HepG2 (cell line): ENCODE measurements at regions not wholly inside any gene's neighbourhood (a gene's known extent, or its start where the extent isn't known, plus 50 kb on each side); places are given as distances from the start of the nearest gene placed in this dataset.

Experiments
- BHLHE40 ChIP-seq: IDR thresholded peaks from 2 replicates; pipeline ENCODE4 v1.6.1; 2011; ENCODE audit warnings: low read length, improper control_type of control experiment
- GATAD2A ChIP-seq: IDR thresholded peaks from 2 replicates; pipeline ENCODE4 v1.6.1; 2016
- HMGXB4 ChIP-seq, 2 experiments: sonication (generic) in 1 of 2; formaldehyde crosslinking in 1 of 2; IDR thresholded peaks; 2 replicates each; pipeline versions ENCODE4 v1.4.0 to v1.6.1; 2018 to 2020; ENCODE audit warnings: missing genetic modification reagents in 2 of 2, borderline replicate concordance in 1 of 2, low read depth in 1 of 2, mild to moderate bottlenecking in 1 of 2, missing biosample characterization in 1 of 2
- MXD4 ChIP-seq: IDR thresholded peaks from 2 replicates; pipeline ENCODE4 v1.6.1; 2016; ENCODE audit warnings: mild to moderate bottlenecking, missing biosample characterization, missing genetic modification reagents
- MYC ChIP-seq: sonication (generic); formaldehyde crosslinking; IDR thresholded peaks from 2 replicates; pipeline ENCODE4 v1.9.0; 2021; ENCODE audit warnings: missing genetic modification reagents, borderline replicate concordance
- NONO ChIP-seq, 2 experiments: fragments of 450-650 bp in 1 of 2; sonication (generic) in 1 of 2; formaldehyde crosslinking in 1 of 2; IDR thresholded peaks in 1 of 2; conservative IDR thresholded peaks in 1 of 2; 2 replicates each; pipeline versions ENCODE4 v1.6.1 to v1.8.0; 2017 to 2022; ENCODE audit warnings: mild to moderate bottlenecking in 1 of 2, missing genetic modification reagents in 1 of 2, moderate library complexity in 1 of 2
- TFDP1 ChIP-seq: IDR thresholded peaks from 2 replicates; pipeline ENCODE4 v1.6.1; 2016; ENCODE audit warnings: missing compliant biosample characterization, missing genetic modification reagents, borderline replicate concordance
- USF2 ChIP-seq, 2 experiments: sonication (generic) in 1 of 2; formaldehyde crosslinking in 1 of 2; IDR thresholded peaks; 2 replicates each; pipeline versions ENCODE4 v1.5.1 to v1.6.1; 2011 to 2020; ENCODE audit warnings: borderline replicate concordance in 1 of 2, low read depth in 1 of 2, low read length in 1 of 2, mild to moderate bottlenecking in 1 of 2, missing genetic modification reagents in 1 of 2, moderate library complexity in 1 of 2
- XRCC5 ChIP-seq: fragments of 200-400 bp; formaldehyde crosslinking; optimal IDR thresholded peaks from 2 replicates; pipeline ENCODE3; 2017; ENCODE audit warnings: mild to moderate bottlenecking, low read length
- ZBTB49 ChIP-seq: sonication (generic); formaldehyde crosslinking; IDR thresholded peaks from 2 replicates; pipeline ENCODE4 v1.4.0; 2020; ENCODE audit warnings: missing genetic modification reagents, borderline replicate concordance
- ZFX ChIP-seq: sonication (generic); formaldehyde crosslinking; IDR thresholded peaks from 2 replicates; pipeline ENCODE4 v1.4.0; 2020; ENCODE audit warnings: mild to moderate bottlenecking, low read depth, missing genetic modification reagents, moderate library complexity
- ZMYM4 ChIP-seq: sonication (generic); formaldehyde crosslinking; IDR thresholded peaks from 2 replicates; pipeline ENCODE4 v1.8.1; 2023; ENCODE audit warnings: mild to moderate bottlenecking, missing genetic modification reagents
- ZZZ3 ChIP-seq: sonication (generic); formaldehyde crosslinking; IDR thresholded peaks from 2 replicates; pipeline ENCODE4 v1.4.0; 2020; ENCODE audit warnings: missing genetic modification reagents, mild to moderate bottlenecking, borderline replicate concordance
- TF ChIP-seq, protein P1 (sequence below): sonication (generic); formaldehyde crosslinking; IDR thresholded peaks from 2 replicates; pipeline ENCODE4 v1.4.0; 2020; ENCODE audit warnings: missing genetic modification reagents
- TF ChIP-seq, protein P2 (sequence below): sonication (generic); formaldehyde crosslinking; IDR thresholded peaks from 2 replicates; pipeline ENCODE4 v1.8.1; 2023; ENCODE audit warnings: mild to moderate bottlenecking, missing genetic modification reagents

DNA sequence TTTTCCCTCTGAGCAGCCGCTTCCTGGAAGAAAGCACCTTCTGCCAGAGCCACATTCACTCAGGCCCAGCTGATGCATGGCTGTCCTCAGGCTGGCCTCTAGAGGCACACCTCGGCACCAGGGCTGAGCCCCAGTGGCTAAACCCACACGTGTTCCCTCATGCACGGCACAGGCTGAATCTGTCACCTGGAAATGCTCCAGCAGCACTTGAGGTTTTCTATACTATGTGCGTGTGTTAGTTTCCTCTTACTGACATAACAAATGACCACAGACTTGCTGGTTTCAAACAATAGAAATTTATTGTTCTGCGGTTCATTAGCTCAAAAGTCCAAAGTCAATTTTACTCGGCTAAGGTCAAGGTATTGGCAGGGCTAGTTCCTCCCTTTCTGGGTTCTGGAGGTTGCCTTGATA lies 141.4 kb downstream of the LRRC70 start (continued):
- TF ChIP-seq ZMYM4 (CRISPR knock-in tag) (0 out of 2 replicates have a peak, but pooled peaks have one; percentile 52), MYC (CRISPR knock-in tag) (peak; percentile 74; the same call in 1 of the 2 replicates), ZZZ3 (CRISPR knock-in tag) (no peak), NONO (IDR thresholded peaks at IDR 0.05) (no peak), NONO (CRISPR knock-in tag; conservative IDR thresholded peaks at IDR 0.05) (no peak), BHLHE40 (peak; percentile 50; the same call in 1 of the 2 replicates), GATAD2A (CRISPR knock-in tag) (0 out of 2 replicates have a peak, but pooled peaks have one; percentile 18), MXD4 (peak; percentile 37; the same call in 1 of the 2 replicates), HMGXB4 (CRISPR knock-in tag; IDR thresholded peaks at IDR 0.05; ENCODE audit: borderline replicate concordance in 1 of 2, low read depth in 1 of 2) (peak in 1 of 2 experiments; percentile 60; a peak in 1 of 4 replicates), USF2 (IDR thresholded peaks at IDR 0.05; ENCODE audit: low read depth, low read length) (peak; percentile 38; the same call in 1 of the 2 replicates), USF2 (CRISPR knock-in tag; IDR thresholded peaks at IDR 0.05; ENCODE audit: borderline replicate concordance) (peak; percentile 19; the same call in 1 of the 2 replicates), XRCC5 (peak; percentile 16), ZBTB49 (CRISPR knock-in tag) (no peak), TFDP1 (CRISPR knock-in tag) (peak; percentile 58; the same call in 1 of the 2 replicates), ZFX (CRISPR knock-in tag) (0 out of 2 replicates have a peak, but pooled peaks have one; percentile 25)
- TF ChIP-seq, protein P1, sequence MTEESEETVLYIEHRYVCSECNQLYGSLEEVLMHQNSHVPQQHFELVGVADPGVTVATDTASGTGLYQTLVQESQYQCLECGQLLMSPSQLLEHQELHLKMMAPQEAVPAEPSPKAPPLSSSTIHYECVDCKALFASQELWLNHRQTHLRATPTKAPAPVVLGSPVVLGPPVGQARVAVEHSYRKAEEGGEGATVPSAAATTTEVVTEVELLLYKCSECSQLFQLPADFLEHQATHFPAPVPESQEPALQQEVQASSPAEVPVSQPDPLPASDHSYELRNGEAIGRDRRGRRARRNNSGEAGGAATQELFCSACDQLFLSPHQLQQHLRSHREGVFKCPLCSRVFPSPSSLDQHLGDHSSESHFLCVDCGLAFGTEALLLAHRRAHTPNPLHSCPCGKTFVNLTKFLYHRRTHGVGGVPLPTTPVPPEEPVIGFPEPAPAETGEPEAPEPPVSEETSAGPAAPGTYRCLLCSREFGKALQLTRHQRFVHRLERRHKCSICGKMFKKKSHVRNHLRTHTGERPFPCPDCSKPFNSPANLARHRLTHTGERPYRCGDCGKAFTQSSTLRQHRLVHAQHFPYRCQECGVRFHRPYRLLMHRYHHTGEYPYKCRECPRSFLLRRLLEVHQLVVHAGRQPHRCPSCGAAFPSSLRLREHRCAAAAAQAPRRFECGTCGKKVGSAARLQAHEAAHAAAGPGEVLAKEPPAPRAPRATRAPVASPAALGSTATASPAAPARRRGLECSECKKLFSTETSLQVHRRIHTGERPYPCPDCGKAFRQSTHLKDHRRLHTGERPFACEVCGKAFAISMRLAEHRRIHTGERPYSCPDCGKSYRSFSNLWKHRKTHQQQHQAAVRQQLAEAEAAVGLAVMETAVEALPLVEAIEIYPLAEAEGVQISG (CRISPR knock-in tag) = 0 out of 2 replicates have a peak, but pooled peaks have one; percentile 27
- TF ChIP-seq, protein P2, sequence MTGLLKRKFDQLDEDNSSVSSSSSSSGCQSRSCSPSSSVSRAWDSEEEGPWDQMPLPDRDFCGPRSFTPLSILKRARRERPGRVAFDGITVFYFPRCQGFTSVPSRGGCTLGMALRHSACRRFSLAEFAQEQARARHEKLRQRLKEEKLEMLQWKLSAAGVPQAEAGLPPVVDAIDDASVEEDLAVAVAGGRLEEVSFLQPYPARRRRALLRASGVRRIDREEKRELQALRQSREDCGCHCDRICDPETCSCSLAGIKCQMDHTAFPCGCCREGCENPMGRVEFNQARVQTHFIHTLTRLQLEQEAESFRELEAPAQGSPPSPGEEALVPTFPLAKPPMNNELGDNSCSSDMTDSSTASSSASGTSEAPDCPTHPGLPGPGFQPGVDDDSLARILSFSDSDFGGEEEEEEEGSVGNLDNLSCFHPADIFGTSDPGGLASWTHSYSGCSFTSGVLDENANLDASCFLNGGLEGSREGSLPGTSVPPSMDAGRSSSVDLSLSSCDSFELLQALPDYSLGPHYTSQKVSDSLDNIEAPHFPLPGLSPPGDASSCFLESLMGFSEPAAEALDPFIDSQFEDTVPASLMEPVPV (CRISPR knock-in tag) = no peak
